ENCODE measurements at regions not wholly inside any gene's neighbourhood (a gene's known extent, or its start where the extent isn't known, plus 50 kb on each side); places are given as distances from the start of the nearest gene placed in this dataset.

DNA sequence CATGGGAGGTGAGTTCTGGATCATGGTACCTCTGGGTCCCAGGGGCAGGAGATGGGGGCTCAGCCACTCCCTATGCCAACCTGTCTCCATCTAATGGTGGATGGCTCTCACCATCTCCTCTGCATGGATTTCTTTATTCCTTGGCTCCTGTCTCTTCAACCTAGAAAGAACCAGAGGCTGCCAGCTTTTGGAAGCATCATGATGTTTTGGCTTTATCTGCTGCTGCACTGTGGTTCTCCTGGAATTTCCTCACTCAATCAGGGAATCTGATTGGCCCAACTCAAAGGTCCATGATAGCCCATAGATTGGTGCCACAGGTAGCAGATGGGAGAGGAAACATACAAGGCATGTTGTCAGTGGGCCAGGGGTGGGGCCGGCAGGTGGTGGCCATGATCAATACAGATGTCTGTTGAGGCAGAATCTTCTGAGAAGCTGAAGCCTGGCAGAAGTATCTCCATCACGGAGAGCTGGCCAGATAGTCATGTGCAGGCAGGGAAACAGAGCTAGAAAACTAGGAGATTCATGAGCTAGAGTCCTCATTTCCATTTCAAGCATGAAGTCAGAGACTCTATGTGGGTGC is 158.2 kb downstream of the MACROH2A1 start:
- H3K36me3 ChIP-seq = no peaks in the 10 kb centered on the region
- peaks cover 0 to 84% (median 75%) of the 10 kb centered on the region in 4 donors for H3K4me1 ChIP-seq
- WGBS, 2 donors = 91 to 95% methylated on average over 2 of the region's 2 CpGs
- no peaks in the 10 kb centered on the region for H3K9me3 ChIP-seq
- TF ChIP-seq POLR2A (IDR thresholded peaks at IDR 0.05) = no peak
- TF ChIP-seq EP300 (IDR thresholded peaks at IDR 0.05) = no peak
- no peaks in the 10 kb centered on the region for H3K27me3 ChIP-seq
- peak overlapping the region in 1 of 4 donors; percentile 95 for H3K27ac ChIP-seq
- no peak overlapping the region for H3K4me3 ChIP-seq
- DNase-seq = peak; percentile 39
- intact Hi-C loops (cut with DNase I) = loop anchor here (5.0 kb wide), 1 partner anchor 91 kb away; no protein-coding TSS in a partner anchor

- H3K27me3 ChIP-seq = no peaks in the 10 kb centered on the region
- no peak for TF ChIP-seq CTCF (IDR thresholded peaks at IDR 0.05)
- no peak for TF ChIP-seq POLR2AphosphoS5 (IDR thresholded peaks at IDR 0.05)
- TF ChIP-seq EP300 (IDR thresholded peaks at IDR 0.05) = no peak
- TF ChIP-seq POLR2A (IDR thresholded peaks at IDR 0.05) = no peak
- WGBS, 2 donors = 90 to 91% methylated on average over 3 of the region's 3 CpGs
- H3K27ac ChIP-seq = no peak overlapping the region
- no peaks in the 10 kb centered on the region for H3K9me3 ChIP-seq
- no peak overlapping the region for H3K4me3 ChIP-seq
- DNase-seq = peak; percentile 21
- H3K4me1 ChIP-seq = peaks cover 0 to 78% (median 71%) of the 10 kb centered on the region in 4 donors
- H3K36me3 ChIP-seq = no peaks in the 10 kb centered on the region
- intact Hi-C loops (cut with DNase I) = loop anchor here (5.0 kb wide), 1 partner anchor 92 kb away; no protein-coding TSS in a partner anchor
Observed at GRCh38 chr5:135240283-135240633, 158.8 kb downstream of the MACROH2A1 start.

DNA sequence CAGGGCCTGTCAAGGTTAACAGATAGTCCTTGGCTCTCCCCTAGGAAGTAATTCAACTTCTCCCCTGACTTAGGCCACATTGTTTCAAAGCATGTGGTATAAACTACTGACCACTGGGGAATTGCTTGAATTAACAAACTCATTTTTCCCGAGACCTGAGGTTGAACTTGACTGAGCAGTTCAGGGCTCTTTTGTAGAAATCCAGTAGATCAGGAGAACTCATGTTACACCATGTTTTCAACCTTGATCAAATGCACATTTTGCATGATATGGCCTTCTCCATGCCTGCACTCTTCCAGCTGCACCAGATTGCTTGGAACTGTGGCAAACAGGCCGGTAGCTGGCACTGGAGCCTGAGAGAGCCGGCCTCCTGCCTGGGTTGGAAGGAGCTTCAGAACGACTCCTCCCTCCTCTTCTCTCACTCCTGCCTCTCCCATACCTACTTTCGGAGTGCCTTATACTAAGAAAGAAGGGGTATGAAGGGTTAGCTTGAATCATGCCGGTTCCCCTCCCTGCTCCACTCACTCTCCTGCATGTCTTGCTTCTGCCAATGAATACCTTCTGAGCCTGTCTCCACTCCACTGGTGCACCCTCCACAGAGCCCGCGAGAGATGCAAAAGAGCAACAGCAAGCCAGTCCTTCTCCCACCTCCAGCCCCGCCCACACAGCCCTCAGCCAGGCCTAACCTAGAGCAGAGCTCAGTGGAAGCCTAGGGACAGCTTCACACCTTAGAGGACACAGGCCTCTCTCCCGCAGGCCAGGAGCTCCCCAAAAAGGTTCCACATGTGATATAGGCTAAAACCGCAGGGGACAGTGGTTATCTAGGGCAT is 159.4 kb downstream of the MACROH2A1 start:
- no peak overlapping the region for H3K27ac ChIP-seq
- H3K4me1 ChIP-seq = peaks cover 0 to 75% (median 70%) of the 10 kb centered on the region in 4 donors
- DNase-seq = peak; percentile 64
- H3K9me3 ChIP-seq = no peaks in the 10 kb centered on the region
- no peak for TF ChIP-seq CTCF (IDR thresholded peaks at IDR 0.05)
- no peak for TF ChIP-seq POLR2A (IDR thresholded peaks at IDR 0.05)
- no peak for TF ChIP-seq EP300 (IDR thresholded peaks at IDR 0.05)
- TF ChIP-seq POLR2AphosphoS5 (IDR thresholded peaks at IDR 0.05) = peak in 1 of 4 donors; percentile 35
- intact Hi-C loops (cut with DNase I) = loop anchor here (5.0 kb wide), 1 partner anchor 93 kb away; no protein-coding TSS in a partner anchor
- no peak overlapping the region for H3K4me3 ChIP-seq
- no peaks in the 10 kb centered on the region for H3K27me3 ChIP-seq
- WGBS, 2 donors = 85 to 89% methylated on average over 11 of the region's 11 CpGs
- no peaks in the 10 kb centered on the region for H3K36me3 ChIP-seq

DNA sequence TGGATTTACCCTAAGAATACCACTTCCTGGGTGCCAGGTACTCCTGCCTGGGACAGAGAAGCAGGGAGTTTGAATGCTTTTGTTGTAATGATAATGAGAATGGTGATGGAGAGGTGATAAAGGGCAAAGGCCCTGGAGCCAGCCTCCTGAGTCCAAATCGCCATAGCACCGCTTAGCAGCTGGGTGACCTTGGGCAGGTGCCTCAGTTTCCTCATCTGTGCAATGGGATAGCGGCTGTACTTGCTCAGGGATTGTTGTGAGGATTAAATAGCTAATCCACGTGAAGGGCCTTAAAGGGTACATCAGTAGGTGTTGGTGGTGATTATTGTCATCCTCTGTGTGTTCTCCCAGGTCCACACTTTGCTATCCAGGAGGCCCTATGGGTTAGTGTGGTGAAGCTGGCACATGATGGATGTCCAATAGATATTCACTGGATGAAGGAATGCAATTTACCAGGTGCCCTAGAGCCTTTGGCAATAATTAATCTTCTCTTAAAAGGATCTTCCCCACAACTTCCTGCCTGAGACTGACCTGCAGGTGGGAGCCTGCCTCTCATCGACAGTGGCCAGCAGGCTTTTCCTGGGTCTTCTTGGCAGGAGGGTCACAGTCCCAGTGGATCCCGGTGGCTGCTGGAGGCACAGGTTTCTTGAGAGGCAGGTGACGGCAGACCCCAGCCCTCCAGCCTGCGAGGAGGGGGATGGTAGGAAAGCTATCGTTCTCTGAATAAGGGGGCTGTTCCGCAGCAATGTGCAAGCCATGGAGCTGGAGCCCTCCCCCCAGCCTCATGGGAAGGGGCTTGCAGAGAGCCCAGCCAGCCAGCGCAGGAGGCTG is 160.2 kb downstream of the MACROH2A1 start:
- WGBS, 2 donors = 86 to 90% methylated on average over 11 of the region's 11 CpGs
- Histone ChIP-seq H3K4me1 (peaks cover 0 to 73% (median 67%) of the 10 kb centered on the region in 4 donors), H3K4me3 (no peak overlapping the region), H3K27me3 (no peaks in the 10 kb centered on the region), H3K9me3 (no peaks in the 10 kb centered on the region), H3K27ac (no peak overlapping the region), H3K36me3 (no peaks in the 10 kb centered on the region)
- intact Hi-C loops (cut with DNase I) = no loop called here
- TF ChIP-seq POLR2AphosphoS5 (IDR thresholded peaks at IDR 0.05) = no peak
- TF ChIP-seq CTCF (IDR thresholded peaks at IDR 0.05) = no peak
- TF ChIP-seq EP300 (IDR thresholded peaks at IDR 0.05) = no peak
- no peak for TF ChIP-seq POLR2A (IDR thresholded peaks at IDR 0.05)
- peak; percentile 60 for DNase-seq

- Histone ChIP-seq H3K36me3 (no peaks in the 10 kb centered on the region), H3K4me1 (peaks cover 0 to 70% (median 56%) of the 10 kb centered on the region in 4 donors), H3K4me3 (no peak overlapping the region), H3K9me3 (no peaks in the 10 kb centered on the region), H3K27me3 (no peaks in the 10 kb centered on the region), H3K27ac (no peak overlapping the region)
- peak; percentile 39 for DNase-seq
- intact Hi-C loops (cut with DNase I) = no loop called here
- WGBS, 2 donors = 82 to 89% methylated on average over 9 of the region's 9 CpGs
- TF ChIP-seq POLR2AphosphoS5 (IDR thresholded peaks at IDR 0.05) (no peak), POLR2A (IDR thresholded peaks at IDR 0.05) (no peak), CTCF (IDR thresholded peaks at IDR 0.05) (no peak), EP300 (IDR thresholded peaks at IDR 0.05) (no peak)
Observed at GRCh38 chr5:135237748-135238103, 161.3 kb downstream of the MACROH2A1 start.
